GM15510 (cell line): ENCODE measurements at regions not wholly inside any gene's neighbourhood (a gene's known extent, or its start where the extent isn't known, plus 50 kb on each side); places are given as distances from the start of the nearest gene placed in this dataset.

Source experiments
- POLR2A ChIP-seq: IDR thresholded peaks from 3 replicates; pipeline ENCODE4 v1.6.1; 2011; ENCODE audit warnings: borderline replicate concordance; ENCODE audit not compliant: insufficient read length; ENCODE audit errors: extremely low read depth

DNA sequence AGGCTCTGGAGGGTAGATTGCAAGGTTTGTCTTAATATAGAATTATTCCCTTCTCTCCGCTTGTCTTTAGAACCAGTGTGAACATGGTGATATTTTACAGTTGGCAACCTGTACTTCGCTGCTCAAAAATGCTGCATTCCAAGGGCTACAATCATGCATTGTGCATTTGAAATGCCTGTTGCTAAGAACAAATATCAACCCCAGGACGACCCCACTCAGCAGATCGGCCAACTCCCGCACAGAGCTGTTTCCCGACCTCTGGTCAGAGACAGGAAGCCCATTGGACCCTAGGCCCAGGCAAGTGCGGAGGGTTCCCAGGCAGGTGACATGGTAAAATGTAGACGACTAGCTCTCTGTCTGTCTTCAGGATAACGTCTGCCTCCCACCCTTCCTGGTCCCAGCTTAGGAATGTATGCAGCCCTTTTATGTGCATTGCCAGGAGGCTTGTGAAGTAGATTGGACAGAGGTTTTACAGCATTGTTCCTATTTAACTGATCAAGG, 263.5 kb downstream of the FOXO1 start:
- TF ChIP-seq POLR2A: no peak

DNA sequence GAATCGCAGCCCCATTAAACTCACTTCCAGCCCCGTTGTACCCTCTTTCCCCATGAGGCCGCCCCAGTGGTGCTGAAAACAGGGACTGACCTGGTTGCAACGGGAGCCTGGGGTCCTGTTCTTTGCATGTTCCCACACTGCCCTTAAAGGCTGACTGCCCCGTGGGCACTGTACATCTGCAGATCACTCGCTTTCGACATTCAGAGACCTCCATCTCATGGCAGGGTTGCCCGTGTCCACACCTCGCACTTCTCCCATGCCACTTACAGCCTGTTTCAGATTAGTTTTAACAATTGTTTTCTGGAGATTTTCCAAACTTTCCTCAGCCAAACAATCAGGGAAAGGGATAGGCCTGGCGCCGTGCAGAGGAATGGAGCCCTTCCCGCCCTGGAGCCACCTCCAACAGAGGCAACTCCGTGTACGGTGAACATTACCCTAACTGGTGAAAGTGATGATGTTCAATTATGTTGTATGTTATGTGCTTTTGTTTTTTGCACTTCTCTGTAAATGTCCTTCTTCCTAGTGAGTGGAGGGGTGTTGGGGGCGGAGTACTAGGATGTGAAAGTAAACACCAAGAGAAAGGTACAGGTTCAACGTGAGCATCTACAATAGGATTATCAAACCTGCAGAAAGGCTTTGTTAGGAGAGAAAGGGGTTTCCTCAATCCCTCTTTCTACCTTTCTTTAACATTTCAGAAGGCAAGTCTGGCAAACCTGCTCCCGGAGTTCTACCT, 262.8 kb downstream of the FOXO1 start:
- no peak for TF ChIP-seq POLR2A

DNA sequence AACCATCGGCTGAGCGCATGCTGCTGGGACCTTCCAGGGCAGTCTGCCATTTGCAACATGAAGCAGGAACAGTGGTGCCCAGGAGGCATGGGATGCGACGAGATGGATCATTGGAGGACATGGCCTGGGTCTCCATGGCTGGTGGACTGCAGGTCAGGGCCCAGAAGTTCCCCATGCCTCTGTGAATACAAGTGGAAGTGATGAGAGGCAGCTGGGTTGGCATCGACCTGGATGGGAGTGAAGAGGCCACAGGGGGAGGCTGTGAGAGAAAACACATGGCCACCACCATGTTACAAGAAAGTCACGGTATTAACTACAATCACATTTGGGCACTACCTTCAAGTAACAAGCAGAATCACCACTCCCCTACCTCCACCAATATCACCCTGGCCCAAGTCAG, 262.0 kb downstream of the FOXO1 start:
- no peak for TF ChIP-seq POLR2A

DNA sequence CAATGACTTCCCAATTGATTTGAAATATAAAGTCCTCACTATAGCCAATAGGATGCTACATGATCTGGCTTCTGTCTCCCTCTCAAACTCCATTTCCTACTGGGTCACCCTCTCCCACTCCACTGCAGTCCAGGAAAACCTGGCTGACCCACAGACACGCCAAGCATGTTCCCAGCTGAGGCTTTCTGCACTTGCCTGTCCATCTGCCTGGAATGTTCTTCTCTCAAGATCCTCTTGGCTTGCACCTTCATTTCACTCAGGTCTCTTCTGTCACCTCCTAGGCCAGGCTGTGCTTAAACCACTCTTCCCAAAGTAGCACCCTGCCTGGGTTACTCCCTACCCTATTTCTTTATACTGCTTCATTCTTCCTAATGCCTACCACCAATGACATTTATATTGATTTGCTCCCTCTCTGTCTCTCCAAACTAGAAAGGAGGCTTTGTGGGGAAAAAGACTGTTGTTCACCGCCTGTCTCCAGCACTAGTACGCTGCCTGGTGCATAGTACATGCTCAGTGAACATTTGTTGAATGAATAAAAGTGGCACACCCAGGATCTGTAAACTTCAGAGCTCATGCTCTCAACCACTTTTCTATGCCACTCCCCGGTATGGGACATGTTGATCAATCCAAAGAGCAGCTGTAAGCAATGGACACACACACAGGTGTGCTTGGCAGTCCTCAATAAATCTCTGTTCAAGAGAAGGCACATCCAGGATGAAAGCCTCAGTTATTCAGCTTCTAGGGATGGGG, 261.3 kb downstream of the FOXO1 start:
- no peak for TF ChIP-seq POLR2A

DNA sequence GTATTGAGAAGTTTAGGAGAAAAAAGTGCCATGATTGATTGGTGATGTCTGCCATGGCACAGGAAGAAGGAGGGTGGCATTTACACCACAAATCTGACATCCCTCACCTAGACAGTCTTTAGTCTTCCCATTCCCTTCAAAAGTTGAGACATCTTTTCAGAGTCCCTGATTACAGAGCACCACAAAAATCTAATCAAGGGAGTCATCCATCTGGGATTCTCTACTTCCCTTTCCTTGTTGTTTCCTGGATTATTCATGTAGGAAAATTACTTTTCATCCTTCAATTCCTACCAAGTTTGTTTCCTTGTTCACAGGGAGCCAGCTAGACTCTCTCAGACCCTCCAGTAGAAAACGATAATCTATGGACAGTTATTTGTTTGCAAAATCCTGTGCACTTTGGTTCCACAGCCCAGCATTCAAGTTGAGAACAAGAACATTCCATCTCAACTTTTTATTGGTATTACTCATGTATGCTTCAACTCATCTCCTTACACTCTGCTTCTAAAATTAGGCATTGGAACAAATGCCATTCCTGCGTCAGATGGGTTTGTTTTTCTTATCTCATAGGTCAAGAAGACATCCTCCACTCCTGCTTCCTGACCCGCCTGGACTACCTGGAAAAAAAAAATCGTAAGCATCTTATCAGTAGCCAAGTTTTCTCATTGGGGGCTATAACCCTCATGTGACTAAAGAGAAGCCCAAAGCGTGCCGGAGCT, 259.9 kb downstream of the FOXO1 start:
- TF ChIP-seq POLR2A: no peak

DNA sequence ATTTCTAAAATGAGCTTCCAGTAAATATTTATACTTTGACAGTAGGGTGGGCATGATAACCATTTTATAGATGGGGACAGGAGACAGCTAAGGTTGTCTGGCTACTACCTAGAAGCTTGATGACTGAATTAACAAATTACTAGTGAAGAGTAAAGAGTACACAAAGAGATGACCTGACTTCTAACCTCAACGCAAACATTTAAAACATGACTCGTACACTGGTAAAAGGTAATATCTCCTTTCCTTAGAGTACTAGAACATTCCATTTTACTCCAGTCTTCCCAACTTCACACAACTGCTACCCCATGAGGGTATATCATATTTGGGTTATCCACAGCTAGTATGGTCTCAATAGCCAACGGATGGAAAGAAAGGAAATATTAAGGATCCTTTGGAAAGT, 258.9 kb downstream of the FOXO1 start:
- TF ChIP-seq POLR2A: no peak

DNA sequence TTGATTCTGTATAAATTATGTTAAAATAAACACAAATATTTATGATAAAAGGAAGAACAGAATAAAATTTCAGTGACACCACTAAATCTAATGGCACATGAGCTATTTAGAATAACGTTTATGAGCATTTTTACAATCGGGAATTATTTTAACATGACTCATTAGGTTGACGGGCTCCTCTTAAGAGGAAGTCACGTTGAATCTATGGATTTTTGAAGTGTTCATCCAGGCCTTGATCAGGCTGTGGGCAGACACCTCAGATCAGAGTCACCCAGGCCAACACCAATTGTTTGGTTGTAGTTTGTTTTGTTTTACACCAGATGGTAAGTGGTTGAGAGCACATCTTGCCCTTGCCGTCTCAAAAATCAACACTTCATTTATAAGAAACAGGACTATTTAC, 257.8 kb downstream of the FOXO1 start:
- no peak for TF ChIP-seq POLR2A

DNA sequence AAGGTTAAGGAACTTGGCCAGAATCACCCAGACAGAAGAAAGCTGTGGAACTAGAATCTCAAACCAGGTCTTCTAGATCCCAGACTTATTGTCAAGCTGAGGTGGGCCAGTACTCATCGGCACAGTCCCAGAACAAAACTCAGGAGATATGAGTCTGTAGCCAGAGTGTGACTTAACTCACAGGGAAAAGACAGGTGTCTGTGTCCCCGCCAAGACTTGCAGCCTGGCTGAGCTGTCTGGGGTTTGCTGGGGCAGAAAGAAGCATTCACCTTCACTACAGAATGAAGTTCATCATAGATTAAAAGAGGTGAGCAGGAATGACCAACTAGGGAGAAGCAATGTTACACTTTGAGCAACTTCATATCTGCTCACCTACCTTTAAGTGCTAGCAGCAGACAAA, 257.2 kb downstream of the FOXO1 start:
- TF ChIP-seq POLR2A: no peak

DNA sequence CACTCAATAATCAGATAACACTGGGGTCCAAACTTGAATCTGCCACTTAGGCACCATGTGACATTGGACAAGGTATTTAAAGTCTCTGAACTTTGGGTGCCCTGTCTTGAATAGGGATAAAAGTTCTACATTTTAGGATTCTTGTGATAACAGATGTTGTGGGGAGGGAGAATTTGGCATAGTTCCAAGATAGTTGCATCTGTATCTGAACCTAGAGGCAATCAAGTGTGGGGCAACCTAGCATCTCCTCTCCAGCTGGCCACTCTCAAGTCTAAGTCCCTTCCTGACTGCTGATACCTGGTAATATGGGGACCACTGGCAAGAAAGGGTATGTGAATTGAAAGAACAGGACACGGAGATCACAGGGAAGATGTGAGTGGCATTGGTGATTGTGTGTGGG, 256.1 kb downstream of the FOXO1 start:
- TF ChIP-seq POLR2A: no peak

DNA sequence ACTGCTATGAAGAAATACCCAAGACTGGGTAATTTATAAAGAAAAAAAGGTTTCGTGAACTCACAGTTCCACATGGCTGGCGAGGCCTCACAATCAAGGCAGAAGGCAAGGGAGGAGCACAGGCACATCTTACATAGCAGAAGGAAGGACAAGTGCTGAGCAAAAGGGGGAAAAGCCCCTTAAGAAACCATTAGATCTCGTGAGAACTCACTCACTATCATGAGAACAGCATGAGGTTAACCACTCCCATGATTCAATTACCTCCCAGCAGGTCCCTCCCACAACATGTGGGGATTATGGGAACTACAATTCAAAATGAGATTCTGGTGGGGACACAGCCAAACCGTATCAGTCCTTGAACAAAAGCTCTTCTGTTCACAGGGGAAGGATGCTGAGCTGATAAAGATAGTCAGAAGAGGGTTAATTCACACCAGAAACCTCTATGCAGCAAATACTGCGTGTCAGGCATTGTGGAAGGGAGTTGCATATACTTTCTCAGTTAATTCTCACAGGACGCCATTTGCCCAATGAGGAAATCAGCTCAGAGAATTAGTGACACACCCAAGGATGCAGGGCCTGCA, 246.2 kb downstream of the FOXO1 start:
- no peak for TF ChIP-seq POLR2A

DNA sequence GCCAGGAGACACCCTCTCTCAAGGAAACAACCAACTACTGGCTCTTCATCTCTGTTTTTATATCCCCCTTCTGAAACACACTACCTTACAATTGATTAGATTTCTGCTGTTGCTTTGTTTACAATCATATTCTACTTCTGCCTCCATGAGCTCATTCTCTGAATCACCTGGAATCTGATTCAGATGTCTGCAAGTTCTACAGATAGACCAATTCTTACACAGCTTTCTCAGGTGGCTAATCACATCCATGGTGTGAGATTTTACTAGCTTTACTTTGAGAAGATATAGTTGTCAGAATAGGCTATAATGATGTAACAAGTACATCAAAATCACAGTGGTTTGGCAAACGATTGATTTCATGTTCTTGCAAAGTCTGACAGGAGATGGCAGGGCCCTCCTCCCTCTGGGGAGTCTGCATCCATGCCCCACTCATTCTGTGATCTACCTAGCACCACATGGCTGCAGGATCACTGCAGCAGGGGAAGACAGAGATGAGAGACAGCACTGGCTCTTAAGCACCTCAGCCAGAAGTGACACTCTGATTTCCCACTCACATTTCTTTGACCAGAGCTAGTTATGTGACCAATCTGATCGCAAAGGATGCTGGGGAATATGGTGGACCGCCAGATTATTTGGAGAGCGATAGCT, 243.7 kb downstream of the FOXO1 start:
- no peak for TF ChIP-seq POLR2A

DNA sequence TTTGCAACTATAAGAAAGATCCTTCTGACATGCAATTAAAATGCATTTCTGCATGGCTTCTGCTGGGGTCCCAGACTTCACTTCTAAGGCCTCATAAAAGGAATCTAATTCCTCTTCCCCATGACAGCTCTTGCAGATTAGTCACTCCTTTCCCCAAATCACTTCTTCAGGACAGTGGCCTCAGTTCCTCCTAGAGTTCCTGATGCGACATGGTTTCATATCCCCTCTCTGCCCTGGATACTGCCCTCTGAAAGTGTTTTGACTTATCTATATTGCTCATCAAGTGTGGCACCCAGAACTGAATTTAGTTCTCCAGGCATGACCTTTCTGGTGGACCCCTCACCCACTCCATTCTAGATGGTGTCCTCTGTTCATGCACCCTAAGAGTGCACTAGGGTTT, 238.1 kb downstream of the FOXO1 start:
- no peak for TF ChIP-seq POLR2A

DNA sequence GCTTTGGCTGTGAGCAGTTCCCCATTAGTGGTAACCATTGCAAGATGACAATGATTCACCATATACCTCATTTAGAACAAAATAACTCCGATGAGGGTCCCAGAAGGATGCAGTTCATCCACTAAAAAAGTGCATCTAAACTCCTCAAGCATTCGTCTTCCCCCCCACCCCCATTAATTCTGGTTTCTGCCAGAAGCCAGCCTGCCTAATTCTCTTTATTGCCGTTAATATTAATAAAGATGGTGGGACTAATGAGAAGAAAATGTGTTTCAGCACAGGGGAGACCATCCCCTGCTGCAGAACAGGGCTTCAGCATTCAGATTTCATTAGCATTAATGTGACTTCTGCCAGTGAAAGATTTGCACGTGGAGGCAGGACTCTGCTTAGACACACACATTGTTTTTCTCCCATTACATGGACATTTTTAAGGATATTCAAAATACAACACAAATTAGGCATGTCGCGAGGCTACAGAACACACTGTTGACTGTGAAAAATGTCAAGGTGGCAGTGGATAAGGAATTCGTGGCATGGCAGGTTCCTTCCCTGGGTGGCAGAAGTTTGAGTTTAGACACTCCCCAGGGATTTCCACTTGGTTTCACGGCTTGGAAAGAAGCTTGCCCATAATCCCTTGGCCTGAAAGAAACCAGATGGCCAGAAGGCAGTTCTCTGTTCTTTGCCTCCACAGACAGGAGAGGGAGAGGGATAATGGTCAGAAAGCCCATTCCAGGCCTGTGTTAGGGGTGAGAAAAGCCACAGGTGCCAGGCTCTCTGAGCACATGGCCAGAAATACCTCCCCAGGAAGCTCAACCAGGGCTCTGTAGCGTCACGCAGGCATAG, 236.5 kb downstream of the FOXO1 start:
- TF ChIP-seq POLR2A: no peak

DNA sequence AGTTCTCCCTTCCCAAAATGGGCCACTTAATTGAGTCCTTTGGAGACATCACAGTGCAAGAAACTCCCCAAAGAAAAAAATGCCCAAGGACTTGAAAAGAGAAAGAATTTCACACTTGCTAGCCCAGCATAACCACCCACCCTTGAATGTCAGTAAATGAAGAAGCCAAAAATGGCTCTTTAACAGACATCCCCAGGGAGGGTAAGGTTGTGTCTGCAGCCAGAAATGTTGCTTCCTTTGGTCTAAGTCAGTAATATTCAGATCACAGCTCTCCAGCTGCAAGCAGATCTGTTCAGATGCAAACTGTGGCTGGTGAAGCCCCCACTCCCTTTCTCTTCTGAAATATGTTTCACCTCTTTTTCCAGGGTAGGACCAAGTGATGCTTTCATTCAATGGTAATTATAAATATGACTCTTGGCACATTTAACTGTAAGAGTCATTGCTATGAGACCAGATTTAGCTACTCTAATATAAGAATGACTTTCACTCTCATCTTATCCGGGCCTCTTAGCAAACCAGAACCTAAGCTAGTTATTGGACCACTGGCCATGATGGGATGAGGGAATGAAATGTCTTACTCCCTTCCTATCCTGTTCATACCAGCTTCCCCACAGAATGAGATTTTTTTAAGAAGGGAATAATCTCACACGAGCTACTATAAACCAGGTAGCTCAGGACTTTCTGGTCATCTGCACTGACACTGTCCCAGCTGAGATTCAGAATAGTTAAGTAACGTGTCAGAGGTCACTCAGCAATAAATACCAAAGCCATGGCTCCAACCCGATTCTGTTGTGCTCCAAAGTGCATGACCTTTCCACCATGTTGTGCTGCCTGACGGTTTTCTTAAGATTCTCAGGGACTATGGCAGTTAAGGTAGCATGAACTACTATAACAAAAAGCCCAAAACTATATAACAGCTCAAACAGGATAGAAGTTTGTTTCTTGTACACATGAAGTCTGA, 234.1 kb downstream of the FOXO1 start:
- TF ChIP-seq POLR2A: no peak
